ENCODE measurements at regions not wholly inside any gene's neighbourhood (a gene's known extent, or its start where the extent isn't known, plus 50 kb on each side); places are given as distances from the start of the nearest gene placed in this dataset.

- TF ChIP-seq ZBTB33 (CRISPR knock-in tag; IDR thresholded peaks at IDR 0.05) (no peak), ZBTB1 (CRISPR knock-in tag; IDR thresholded peaks at IDR 0.05; ENCODE audit: borderline replicate concordance, low read depth) (no peak), POLR2G (IDR thresholded peaks at IDR 0.05; ENCODE audit: low read depth, low read length) (no peak), RFX5 (IDR thresholded peaks at IDR 0.05; ENCODE audit: low read depth, low read length) (no peak), JUND (IDR thresholded peaks at IDR 0.05; ENCODE audit: borderline replicate concordance, low read depth, low read length) (no peak), JUND (tag; IDR thresholded peaks at IDR 0.05; ENCODE audit: borderline replicate concordance, low read depth, low read length) (no peak), EZH2 (IDR thresholded peaks at IDR 0.05; ENCODE audit: borderline replicate concordance, low read depth, low read length) (no peak), HMG20A (CRISPR knock-in tag; conservative IDR thresholded peaks at IDR 0.05) (no peak)
Measured at GRCh38 chr4:84254537-84254936, 244.6 kb downstream of the NKX6-1 start.

All from K562 (cell line).